ENCODE measurements at regions not wholly inside any gene's neighbourhood (a gene's known extent, or its start where the extent isn't known, plus 50 kb on each side); places are given as distances from the start of the nearest gene placed in this dataset.

DNA sequence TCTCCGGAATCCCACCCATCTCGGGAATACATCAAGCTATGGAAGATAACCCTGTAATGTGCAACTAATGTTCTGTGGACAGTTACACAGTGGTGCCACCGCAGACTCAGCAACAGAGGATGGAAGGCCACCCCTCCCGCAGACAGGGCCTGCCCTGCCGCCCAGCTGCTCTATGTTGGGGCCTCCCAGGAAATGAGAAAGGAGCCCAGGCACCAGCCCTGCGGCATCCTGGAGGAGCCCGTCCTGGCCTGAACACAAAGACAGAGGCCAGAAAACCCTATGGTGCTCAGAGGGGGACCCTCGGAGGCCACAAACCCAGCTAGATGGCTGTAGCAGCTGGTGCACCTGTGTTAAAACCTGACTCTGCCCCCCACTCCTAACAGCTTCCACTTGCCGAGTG is 216.1 kb upstream of the RPL38 start:
- Histone ChIP-seq H3K9me3 (ENCODE audit: low read length) (no peaks in the 10 kb centered on the region), H3K4me1 (ENCODE audit: insufficient read depth, low read length, severe bottlenecking) (no peaks in the 10 kb centered on the region), H3K4me2 (ENCODE audit: low read length) (no peak overlapping the region), H3F3A (ENCODE audit: insufficient read depth, low read length) (no peaks in the 10 kb centered on the region), H2AFZ (ENCODE audit: low read length) (no peak overlapping the region), H3K36me3 (ENCODE audit: insufficient read depth, low read length) (no peaks in the 10 kb centered on the region), H3K27ac (ENCODE audit: low read depth, low read length, poor library complexity, severe bottlenecking) (no peak overlapping the region), H3K79me2 (ENCODE audit: insufficient read depth, low read length) (no peaks in the 10 kb centered on the region), H3K27me3 (ENCODE audit: insufficient read depth, low read length) (0 out of 2 replicates have a peak, but pooled peaks cover 4% of the 10 kb centered on the region), H4K20me1 (ENCODE audit: insufficient read depth, low read length) (no peaks in the 10 kb centered on the region), H3K4me3 (ENCODE audit: low read depth, low read length, poor library complexity, severe bottlenecking) (no peak overlapping the region), H3K9me2 (ENCODE audit: low read depth, low read length) (no peaks in the 10 kb centered on the region), H3K9ac (ENCODE audit: low read length) (no peak overlapping the region)
- TF ChIP-seq, protein P1, sequence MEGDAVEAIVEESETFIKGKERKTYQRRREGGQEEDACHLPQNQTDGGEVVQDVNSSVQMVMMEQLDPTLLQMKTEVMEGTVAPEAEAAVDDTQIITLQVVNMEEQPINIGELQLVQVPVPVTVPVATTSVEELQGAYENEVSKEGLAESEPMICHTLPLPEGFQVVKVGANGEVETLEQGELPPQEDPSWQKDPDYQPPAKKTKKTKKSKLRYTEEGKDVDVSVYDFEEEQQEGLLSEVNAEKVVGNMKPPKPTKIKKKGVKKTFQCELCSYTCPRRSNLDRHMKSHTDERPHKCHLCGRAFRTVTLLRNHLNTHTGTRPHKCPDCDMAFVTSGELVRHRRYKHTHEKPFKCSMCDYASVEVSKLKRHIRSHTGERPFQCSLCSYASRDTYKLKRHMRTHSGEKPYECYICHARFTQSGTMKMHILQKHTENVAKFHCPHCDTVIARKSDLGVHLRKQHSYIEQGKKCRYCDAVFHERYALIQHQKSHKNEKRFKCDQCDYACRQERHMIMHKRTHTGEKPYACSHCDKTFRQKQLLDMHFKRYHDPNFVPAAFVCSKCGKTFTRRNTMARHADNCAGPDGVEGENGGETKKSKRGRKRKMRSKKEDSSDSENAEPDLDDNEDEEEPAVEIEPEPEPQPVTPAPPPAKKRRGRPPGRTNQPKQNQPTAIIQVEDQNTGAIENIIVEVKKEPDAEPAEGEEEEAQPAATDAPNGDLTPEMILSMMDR (IDR thresholded peaks at IDR 0.05; ENCODE audit: low read length) = no peak
- TF ChIP-seq EZH2 (IDR thresholded peaks at IDR 0.05; ENCODE audit: borderline replicate concordance, low read length) = no peak

DNA sequence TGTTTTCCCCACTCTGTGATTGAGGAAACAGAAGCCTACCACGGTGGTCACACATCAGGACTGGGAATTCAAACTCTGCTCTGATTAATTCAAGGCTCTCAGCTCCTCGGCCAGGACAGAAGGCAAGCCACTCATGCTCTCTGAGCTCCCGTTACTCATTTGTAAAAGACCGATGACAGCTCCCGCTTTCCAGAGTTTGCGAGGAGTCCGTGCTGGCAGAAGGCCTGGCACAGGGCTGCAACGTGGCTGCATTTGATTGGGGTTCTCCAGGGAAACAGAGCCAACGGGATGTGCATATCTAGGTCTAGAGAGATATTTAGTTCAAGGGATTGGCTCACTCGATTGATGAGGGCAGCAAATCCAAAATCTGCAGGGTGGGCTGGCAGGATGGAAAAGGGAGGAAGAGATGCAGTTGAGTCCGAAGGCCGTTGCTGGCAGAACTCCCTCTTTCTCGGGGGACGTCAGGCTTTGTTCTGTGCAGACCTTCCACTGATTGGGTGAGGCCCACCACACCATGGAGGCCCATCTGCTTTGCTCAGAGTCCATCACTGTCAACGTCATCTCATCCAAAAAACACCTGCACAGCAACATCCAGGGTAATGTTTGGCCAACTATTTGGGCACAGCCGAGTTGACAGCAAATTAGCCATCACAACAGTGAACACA is 215.5 kb upstream of the RPL38 start:
- H4K20me1 ChIP-seq (ENCODE audit: insufficient read depth, low read length) = no peaks in the 10 kb centered on the region
- H3K79me2 ChIP-seq (ENCODE audit: insufficient read depth, low read length) = no peaks in the 10 kb centered on the region
- no peaks in the 10 kb centered on the region for H3K4me1 ChIP-seq (ENCODE audit: insufficient read depth, low read length, severe bottlenecking)
- H3K36me3 ChIP-seq (ENCODE audit: insufficient read depth, low read length) = no peaks in the 10 kb centered on the region
- H3F3A ChIP-seq (ENCODE audit: insufficient read depth, low read length) = no peaks in the 10 kb centered on the region
- H3K27me3 ChIP-seq (ENCODE audit: insufficient read depth, low read length) = 0 out of 2 replicates have a peak, but pooled peaks cover 4% of the 10 kb centered on the region
- no peak overlapping the region for H3K27ac ChIP-seq (ENCODE audit: low read depth, low read length, poor library complexity, severe bottlenecking)
- no peaks in the 10 kb centered on the region for H3K9me2 ChIP-seq (ENCODE audit: low read depth, low read length)
- no peak overlapping the region for H3K4me2 ChIP-seq (ENCODE audit: low read length)
- no peak overlapping the region for H3K9ac ChIP-seq (ENCODE audit: low read length)
- no peak overlapping the region for H3K4me3 ChIP-seq (ENCODE audit: low read depth, low read length, poor library complexity, severe bottlenecking)
- no peaks in the 10 kb centered on the region for H3K9me3 ChIP-seq (ENCODE audit: low read length)
- no peak overlapping the region for H2AFZ ChIP-seq (ENCODE audit: low read length)
- TF ChIP-seq, protein P1 (IDR thresholded peaks at IDR 0.05; ENCODE audit: low read length) = no peak
- TF ChIP-seq EZH2 (IDR thresholded peaks at IDR 0.05; ENCODE audit: borderline replicate concordance, low read length) = no peak

DNA sequence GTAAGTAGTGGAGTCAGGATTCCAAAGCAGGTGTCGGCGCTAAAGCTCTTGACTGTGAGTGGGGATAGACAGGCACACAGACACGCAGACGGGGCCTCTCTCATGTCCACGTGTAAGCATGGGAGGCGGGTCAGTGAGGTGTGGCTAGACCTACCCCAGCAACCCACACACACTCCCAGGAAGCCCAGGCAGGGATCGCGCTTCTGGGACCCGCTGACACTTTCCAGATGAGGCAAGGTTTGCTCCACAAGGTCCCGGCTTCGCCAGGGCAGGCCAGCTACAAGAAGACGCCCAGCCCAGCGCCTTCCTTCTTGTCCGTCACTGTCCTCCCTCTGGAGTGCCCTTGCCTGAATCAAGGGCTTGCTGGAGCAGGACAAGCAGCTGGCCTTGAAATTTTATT is 213.8 kb upstream of the RPL38 start:
- Histone ChIP-seq H3F3A (ENCODE audit: insufficient read depth, low read length) (no peaks in the 10 kb centered on the region), H3K36me3 (ENCODE audit: insufficient read depth, low read length) (no peaks in the 10 kb centered on the region), H3K4me1 (ENCODE audit: insufficient read depth, low read length, severe bottlenecking) (no peaks in the 10 kb centered on the region), H3K9ac (ENCODE audit: low read length) (no peak overlapping the region), H3K4me3 (ENCODE audit: low read depth, low read length, poor library complexity, severe bottlenecking) (no peak overlapping the region), H4K20me1 (ENCODE audit: insufficient read depth, low read length) (no peaks in the 10 kb centered on the region), H3K9me3 (ENCODE audit: low read length) (no peaks in the 10 kb centered on the region), H3K27me3 (ENCODE audit: insufficient read depth, low read length) (0 out of 2 replicates have a peak, but pooled peaks cover 4% of the 10 kb centered on the region), H2AFZ (ENCODE audit: low read length) (no peak overlapping the region), H3K9me2 (ENCODE audit: low read depth, low read length) (no peaks in the 10 kb centered on the region), H3K4me2 (ENCODE audit: low read length) (no peak overlapping the region), H3K27ac (ENCODE audit: low read depth, low read length, poor library complexity, severe bottlenecking) (no peak overlapping the region), H3K79me2 (ENCODE audit: insufficient read depth, low read length) (no peaks in the 10 kb centered on the region)
- TF ChIP-seq EZH2 (IDR thresholded peaks at IDR 0.05; ENCODE audit: borderline replicate concordance, low read length) = no peak
- TF ChIP-seq, protein P1 (IDR thresholded peaks at IDR 0.05; ENCODE audit: low read length) = no peak

All from OCI-LY1 (cell line).